NCI-H1694 treated with DMSO at 0.1 percent for 48 hours (cell line): ENCODE measurements at regions not wholly inside any gene's neighbourhood (a gene's known extent, or its start where the extent isn't known, plus 50 kb on each side); places are given as distances from the start of the nearest gene placed in this dataset.

Experiments
- DNase-seq: peaks from one replicate; lab custom pipeline; 2025; lab: John Stamatoyannopoulos, UW

DNA sequence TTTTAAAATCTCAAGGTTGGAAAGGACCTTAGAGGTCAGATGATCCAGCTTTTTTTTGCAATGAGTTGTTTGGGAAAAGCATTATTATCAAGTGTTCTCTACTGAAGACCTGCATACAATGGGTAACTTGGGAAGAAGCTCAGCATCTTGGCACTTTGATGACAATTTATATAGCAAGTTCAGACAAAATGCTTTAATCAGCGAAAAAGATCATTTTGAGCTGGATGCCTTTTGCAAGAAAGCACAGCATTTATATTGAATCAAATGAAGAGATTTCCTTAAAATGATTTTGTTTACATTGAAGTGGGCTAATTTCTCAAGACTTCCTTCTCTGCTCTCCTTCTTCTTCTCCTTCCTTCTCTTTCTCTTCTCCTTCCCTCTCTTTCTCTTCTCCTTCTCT is 796.4 kb upstream of the CDH2 start:
- DNase-seq, result no peak

DNA sequence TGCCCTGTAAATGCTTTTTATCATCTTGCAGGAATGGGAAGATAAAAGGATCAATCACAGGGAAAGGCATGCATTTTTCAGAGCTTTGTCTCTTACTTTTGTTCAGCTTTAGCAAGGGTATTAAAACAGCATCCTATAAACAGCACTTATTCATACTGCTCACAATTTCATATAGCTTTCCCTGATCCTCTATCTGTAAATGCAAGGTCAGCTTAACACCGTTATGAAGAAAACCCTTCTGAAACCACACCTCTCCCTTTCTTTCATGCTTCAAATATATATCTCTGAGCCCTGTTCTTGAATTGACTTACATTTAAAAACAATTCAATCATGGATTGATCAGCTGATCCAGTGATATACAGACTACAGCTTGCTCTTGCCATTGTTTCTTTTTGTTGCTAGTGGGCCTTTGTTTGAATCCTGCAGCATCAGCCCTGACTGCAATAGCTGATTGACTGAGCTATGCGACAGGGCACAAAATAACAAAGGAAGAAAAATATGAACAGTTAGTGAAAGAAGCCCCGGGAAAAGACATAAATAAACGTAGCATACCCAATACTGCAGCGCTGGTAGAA is 795.5 kb upstream of the CDH2 start:
- DNase-seq, result no peak

DNA sequence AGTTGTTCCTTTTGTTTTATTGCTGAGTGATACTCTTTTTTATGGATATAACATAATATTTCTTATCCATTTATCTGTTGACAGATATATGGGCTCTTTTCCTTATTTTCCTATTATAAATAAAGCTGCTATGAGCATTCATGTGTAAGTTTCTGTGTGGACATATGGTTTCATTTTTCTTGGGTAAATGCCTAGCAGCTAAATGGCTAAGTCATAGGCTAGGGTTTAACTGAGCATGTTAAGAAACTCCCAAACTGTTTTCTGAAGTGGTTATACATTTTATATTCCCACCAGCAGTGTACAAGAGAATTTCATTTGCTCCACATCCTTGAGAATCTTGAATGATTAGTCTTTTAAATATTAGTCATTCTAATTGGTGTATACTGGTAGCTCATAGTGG is 786.6 kb upstream of the CDH2 start:
- peak; percentile 27 for DNase-seq

DNA sequence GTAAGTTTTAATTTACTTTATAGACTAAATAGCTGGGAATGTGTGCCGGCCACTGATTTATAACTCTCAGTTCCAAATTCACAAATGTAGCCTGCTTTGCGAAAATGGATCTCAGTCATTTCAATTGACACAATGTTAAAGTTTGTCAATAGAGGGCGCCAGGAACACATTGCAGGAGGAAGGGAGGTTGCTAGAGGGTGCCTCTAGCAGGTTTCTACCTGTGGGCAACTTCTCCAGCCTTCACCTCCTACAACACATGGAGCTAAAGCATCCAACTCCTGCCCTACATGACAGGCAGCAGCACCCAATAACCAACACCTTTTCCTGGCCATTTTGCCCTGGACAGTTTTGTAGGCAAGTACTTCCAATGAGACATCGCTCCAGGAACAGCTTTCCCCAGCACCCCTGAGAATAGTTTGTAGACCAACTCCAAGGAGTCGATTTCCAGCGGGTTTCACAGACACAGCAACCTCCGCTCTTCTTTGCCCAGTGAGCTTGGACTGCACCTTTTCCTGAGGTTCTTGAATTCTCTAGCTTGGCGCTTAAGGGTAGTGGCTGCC is 784.8 kb upstream of the CDH2 start:
- peak; percentile 12 for DNase-seq

DNA sequence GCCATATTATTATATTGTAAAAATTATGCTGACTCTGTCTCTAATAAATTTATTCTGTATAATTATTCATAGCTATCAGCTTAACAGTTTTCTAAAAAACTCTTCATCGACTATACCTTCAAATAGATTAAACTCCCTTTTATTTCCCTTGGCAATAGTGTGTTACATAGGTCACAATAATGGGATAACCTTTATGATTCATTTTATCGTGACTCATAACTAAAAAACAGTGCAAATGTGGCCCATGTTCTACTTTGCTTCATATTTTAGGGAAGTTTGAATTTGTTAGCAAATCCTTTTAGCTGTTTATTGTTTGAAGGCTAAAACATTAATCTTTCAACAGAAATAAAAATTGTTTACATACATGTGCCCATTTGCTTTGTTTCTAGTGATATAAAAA is 783.2 kb upstream of the CDH2 start:
- DNase-seq, result no peak

DNA sequence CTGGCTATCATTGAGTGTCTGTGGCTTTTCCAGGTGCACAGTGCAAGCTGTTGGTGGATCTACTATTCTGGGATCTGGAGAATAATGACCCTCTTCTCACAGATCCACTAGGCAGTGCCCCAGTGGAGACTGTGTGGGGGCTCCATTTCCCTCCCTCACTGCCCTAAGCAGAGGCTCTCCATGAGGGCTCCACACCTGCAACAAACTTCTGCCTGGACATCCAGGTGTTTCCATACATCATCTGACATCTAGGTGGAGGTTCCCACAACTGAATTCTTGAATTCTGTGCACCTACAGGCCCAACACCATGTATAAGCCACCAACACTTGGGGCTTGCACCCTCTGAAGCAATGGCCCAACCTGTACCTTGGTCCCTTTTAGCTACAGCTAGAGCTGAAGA is 775.4 kb upstream of the CDH2 start:
- no peak for DNase-seq

DNA sequence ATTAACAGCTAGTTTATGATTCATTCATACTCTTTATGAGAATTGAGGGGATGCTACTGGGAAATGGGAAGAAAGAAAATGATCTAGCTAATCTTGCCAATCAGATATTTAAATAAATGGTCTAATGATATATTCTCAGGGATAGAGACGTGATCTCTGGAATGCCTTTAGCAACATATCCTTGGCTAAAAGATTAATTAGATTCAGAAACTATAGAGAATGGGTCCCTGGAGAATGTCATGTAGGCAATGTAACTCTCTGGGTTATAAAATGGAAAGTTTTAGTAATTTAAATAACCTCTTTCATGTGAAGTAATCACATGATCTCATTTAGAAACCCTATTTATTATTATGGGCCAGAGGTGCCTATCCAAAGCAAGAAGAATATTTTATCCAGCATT is 771.0 kb upstream of the CDH2 start:
- no peak for DNase-seq

DNA sequence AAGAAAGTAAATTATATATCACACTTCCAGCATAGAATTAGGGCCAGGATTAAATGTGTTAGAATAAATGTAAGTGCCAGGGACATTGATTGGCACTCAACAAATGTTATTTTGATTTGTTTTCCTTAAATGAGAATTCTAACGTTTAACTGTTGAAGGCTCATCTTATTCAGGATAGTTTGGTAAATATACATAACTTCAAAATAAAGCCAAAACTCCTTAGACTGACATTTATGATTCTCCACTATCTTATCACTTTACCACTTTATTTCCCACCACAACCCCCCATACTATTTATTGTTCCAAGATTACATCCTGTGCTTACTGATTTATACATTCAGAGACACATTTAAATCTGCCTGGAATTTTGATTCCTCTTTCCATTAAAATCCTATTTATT is 769.5 kb upstream of the CDH2 start:
- no peak for DNase-seq

DNA sequence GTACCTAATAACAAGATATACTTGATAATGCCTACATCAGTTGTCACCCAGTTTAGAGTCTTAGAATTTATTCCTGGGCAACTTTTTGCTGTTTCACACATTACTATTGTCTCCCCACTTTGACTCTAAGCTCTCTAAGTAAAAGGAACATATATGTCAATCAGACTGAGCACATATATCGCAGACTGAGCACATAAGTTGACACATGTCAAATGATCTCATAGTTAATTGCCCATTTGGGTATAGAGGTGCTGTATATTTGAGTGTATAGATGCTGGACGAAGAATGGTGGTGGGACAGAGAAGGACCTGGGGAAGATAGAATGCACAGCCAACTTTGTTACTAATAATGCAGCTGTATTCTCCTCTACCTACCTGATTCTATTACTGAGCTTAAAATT is 746.0 kb upstream of the CDH2 start:
- no peak for DNase-seq

DNA sequence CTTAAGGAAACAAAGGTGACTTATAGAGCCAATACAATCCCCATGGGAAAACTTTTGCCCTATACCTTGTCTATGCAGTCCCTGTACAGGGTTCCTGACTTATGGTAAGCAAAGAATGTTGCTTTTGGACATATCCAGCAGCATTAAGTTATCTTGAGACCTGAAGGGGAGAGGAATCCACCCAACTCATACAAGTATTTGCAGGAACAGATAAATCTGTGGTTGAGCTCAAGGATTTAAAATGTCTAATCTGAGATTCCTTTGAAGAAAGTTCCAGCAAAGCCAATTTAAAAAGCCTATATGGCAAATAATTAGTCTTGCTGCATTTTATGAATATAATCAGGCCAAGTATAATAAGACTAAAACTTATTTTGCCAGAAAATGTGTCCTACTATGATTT is 739.5 kb upstream of the CDH2 start:
- DNase-seq, result no peak

DNA sequence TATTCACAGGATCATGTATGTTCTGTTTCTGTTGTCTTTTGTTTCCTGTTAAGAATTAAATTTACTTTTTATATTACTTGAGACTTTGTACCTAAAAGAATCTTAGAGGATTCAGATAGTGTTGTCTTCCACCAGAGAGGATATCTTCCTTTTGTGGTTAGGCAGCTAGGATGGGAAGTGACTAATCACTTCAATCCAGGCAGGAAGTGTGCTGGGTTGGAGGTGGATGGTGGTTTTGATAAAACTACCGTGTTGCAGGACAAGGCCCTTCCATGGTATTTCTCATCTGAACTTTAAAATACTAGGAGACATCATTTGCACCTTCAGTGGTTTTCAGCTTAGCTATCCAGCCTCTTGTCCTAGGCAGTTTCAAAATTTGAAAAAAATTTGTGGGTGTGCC is 728.6 kb upstream of the CDH2 start:
- no peak for DNase-seq

DNA sequence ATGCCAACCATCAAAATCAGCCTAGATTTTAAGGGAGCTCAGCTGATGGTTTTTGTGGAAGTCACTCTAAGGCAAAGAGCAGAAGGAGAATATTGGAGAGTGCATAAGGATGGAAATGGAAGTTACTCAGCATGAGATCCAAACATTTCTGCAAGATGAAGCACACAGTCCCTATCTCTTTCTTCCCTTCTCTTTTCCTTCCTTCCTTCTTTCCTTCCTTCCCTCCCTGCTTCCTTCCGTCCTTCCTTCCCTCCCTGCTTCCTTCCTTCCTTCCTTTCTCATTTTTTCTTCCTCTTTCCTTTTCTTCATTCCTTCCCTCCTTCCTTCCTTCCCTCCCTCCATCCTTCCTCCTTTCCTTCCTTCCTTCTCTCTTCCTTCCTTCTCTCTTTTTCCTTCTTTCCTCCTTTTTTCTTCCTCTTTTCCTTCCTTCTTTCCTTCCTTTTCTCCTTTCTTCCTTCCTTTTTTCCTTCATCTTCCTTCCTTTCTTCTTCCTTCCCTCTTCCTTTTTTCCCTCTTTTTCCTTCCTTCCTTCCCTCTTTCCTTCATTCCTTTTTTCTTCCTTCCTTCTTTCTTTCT is 727.9 kb upstream of the CDH2 start:
- DNase-seq, result no peak

DNA sequence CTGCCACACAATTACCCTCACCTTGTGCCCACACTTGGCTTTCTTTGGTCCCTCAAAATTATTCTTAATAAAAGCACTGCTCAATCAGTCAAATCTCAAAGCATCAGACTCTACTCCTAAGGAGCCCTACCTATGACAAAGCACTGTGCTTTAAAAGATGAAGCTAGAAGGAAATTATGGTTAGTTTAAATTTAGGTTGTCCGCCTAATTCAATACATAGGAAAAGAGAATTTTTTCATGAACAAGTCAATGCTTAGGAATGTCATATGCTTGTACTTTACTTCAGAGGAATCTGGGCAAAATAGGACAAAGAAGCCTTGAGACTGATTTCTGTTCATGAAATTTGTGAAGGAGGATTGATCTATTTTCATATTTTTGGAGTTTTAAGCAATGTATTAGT is 726.4 kb upstream of the CDH2 start:
- no peak for DNase-seq

DNA sequence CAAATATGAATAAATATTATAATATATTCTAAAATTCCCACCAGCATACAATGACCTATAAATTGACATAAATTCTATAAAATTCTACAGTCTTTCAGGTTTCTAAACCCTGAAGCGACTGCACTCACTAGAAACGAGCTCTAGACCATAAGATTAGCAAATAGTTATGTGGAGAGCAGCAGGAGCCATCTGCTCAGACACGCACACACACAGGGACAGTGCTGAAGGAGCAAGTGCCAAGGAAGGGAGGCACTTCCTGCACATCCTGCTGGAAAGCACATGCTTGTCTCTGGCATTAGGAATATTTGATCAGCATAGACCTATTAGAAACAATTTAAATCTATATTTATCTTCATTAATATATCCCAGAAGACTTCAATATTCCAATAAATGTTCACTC is 713.9 kb upstream of the CDH2 start:
- DNase-seq, result peak; percentile 4

DNA sequence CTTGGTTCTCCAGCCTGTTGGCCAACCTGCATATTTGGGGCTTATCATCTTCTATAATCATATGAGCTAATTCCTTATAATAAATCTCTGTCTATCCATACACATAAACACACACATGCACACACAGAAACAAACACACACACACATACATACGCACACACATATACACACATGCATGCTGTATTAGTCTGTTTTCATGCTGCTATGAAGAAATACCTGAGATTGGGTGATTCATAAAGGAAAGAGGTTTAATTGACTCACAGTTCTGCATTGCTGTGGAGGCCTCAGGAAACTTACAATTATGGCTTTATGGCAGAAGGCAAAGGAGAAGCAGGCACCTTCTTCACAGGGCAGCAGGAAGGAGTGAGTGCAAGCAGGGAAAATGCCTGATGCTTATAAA is 707.4 kb upstream of the CDH2 start:
- DNase-seq, result no peak

DNA sequence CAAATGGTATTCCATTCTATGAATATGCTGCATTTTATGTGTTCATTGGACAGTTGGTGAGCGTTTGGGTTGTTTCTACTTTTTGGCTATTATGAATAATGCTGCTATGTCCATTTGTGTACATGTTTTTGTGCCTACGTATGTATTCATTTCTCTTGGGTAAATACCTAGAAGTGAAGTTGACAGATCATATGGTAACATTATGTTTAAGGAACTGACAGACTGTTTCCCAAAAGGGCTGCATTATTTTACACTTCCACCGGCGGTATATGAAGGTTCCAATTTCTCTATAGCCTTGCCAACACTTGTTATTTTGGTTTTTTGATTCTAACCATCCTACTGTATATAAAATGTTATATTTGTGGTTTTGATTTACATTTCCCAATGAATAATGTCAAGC is 703.9 kb upstream of the CDH2 start:
- no peak for DNase-seq

DNA sequence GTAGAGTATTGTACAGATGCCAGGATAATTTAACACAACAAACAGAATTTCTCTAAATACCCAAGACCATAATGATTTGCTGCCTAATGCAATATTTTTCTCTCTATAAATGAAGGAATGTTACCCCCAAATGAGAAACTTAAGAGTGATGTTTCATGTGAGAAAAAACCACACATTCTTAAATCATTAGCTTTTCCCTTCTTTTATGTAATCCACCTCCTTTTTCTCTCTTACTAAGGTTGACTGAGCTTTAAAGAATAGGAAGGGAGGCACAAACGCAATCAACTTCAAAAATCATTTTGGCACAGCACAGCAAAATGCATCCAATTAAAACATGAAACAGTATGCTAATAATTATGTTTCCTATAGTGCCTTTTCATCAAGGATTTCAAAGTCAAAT is 698.1 kb upstream of the CDH2 start:
- DNase-seq, result no peak

DNA sequence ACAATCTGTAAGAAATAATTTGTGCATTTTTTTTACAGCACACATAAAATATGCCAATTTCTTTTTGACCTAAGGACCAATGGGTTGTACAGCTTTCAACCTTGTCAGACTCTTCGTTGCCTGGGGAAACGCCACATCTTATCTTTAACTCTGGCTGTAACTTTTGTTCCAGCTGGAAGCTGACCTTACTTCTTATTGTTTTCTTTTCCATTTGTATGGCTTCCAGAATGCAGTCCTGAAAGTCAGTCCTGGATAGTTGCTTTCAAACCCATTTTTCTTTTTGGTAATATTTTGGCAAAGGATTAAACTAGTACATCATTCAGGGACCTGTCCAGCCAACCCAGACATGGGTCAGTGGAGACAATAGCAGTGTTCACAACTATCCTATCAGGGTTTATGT is 686.5 kb upstream of the CDH2 start:
- no peak for DNase-seq

DNA sequence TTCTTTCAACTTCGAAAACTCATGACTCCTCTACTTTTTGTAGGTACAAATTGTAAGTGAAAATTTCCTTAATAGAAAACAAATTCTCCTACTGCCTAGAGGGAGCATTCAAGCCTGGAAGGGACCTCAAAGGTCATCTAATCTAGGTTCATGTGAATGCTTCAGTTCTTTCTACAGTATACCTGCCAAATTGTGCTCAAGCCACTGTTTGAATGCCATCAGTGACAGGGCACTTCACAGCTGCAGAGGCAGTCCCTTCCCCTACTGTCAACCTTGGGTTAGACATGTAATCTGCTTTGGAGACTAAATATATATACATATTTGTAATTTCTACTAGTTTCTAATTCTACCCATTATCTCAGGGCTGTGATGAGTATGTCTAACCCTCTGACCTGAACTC is 681.3 kb upstream of the CDH2 start:
- no peak for DNase-seq

DNA sequence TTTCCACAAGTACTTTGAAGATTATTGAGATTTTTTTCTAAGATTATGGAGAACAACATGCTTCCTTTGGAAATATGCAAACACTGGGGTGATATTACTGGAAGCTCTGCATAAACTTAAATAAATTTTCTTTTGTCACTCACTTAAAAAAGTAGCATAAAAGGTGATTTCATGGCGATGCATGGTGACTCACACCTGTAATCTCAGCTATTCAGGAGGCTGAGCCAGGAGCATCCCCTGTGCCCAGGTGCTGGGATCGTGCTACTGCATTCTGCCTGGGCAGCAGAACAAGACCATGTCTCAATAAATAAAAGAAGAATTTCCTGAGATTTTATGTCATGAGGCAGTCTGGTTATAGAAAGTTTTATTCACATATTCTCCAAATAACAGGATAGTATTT is 679.1 kb upstream of the CDH2 start:
- DNase-seq, result no peak

DNA sequence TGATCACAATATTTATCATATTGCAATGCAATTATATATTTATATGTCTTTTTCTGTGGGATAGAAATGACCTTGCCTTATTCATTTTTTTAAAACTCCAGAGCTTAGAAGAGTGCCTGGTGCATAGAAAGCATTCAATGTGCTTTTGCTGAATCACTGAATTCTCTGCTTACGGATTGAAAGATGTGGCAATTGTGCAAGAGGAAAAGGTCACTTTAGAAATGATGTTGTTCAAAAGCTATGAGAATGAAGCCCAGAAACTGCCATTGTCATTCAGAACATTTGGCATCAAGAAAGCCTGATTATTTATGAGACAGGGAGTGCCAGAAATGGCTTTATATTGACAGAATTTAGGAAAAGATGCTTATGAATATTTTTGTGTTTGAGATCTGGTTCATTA is 678.6 kb upstream of the CDH2 start:
- DNase-seq, result no peak

DNA sequence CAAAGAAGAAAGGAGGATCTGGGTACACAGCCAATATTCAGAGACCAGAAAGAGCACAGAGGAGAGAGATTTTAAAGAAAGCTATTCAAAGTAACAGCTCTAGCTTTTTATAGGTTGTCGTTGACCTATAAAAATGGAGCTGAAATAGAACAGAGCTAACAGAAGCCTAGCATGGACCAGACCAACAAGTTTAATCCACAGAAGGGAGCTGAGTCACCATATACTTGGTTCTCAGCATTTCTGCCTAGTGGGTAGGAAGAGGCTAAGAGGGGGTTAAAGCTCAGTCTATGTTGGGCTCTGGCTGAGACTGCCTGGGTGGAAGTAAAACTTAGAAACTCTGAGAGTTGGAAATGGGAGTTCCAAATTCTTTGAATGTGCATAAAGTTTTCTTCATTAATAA is 678.0 kb upstream of the CDH2 start:
- DNase-seq, result no peak

DNA sequence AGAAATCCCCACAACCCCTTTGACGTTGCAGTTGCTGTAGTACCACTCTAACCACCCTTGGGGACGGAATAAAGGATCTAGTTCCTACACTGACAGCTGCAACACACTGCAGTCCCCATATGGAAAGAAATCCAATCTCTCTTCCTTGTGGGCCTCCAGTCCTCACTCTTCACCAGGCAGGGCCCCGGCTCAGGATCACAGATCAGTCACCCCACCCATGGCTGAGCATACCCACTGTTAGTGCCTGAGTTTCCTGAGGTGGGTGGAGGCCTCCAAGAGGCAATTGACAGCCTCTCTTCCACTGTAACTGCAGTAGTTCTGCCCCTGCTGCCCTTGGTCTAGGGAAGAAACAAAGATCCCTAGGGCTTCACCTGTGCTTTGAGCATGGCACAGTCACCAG is 670.0 kb upstream of the CDH2 start:
- DNase-seq, result no peak

DNA sequence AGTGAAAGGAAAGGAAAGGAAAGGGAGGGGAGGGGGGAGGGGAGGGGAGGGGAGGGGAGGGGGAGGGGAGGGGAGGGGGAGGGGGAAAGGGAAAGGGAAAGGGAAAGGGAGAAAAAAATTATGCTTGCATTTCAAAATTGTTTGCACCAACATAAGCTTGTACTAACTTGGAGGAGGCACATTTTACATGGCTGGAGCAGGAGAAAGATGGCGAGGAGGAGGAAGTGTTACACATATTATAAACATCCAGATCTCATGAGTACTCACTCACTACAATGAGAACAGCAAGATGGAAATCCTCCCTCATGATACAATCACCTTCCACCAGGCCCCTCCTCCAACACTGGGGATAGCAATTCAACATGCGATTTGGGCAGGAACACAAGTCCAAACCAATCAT is 660.2 kb upstream of the CDH2 start:
- no peak for DNase-seq
